A549 (cell line): ENCODE measurements at regions not wholly inside any gene's neighbourhood (a gene's known extent, or its start where the extent isn't known, plus 50 kb on each side); places are given as distances from the start of the nearest gene placed in this dataset.

Source experiments
- ATAC-seq, 2 experiments: fragments of 200-7000 bp in 1 of 2; fragments of >200 bp in 1 of 2; cut with Nextera tagmentation in 1 of 2; cut with Tn5 transposase in 1 of 2; 3 replicates each; pipeline versions ENCODE4 v1.8.0 to v1.9.1; 2018 to 2020; ENCODE audit warnings: mild to moderate bottlenecking in 1 of 2, moderate library complexity in 1 of 2
- CTCF ChIA-PET: fragments of 300-600 bp; sonication (Branson Sonifier 250); formaldehyde crosslinking; extraction: SDS; loops from one replicate; lab custom pipeline; 2021; ENCODE audit warnings: antibody characterized with exemption, inconsistent platforms; lab: Yijun Ruan, JAX
- POLR2A ChIA-PET: fragments of 350-600 bp; formaldehyde crosslinking; extraction: SDS; loops from one replicate; lab custom pipeline; 2021; ENCODE audit warnings: antibody characterized with exemption, inconsistent platforms; lab: Yijun Ruan, JAX
- DNase-seq, 2 experiments: peaks; one replicate each; pipeline versions ENCODE4 v3.0.0 to v3.0.0-alpha.2; 2011 to 2016; ENCODE audit warnings: low read depth in 1 of 2, low spot score in 1 of 2
- FAIRE-seq: peaks from 2 replicates; lab custom pipeline; 2011; peaks lifted over from hg19 to GRCh38; lab: Jason Lieb, UNC
- H3K27ac ChIP-seq, 2 experiments: fragments of >200 bp; sonication (Bioruptor Twin); formaldehyde crosslinking; 3 replicates each; pipeline ENCODE4 v1.5.1; 2016 to 2017
- H3K4me1 ChIP-seq: fragments of >200 bp; sonication (Bioruptor Twin); formaldehyde crosslinking; 3 replicates; pipeline ENCODE4 v1.6.1; 2016
- H3K4me2 ChIP-seq: fragments of >200 bp; sonication (Bioruptor Twin); formaldehyde crosslinking; 3 replicates; pipeline ENCODE4 v1.6.1; 2016
- H3K4me3 ChIP-seq: fragments of >200 bp; sonication (Bioruptor Twin); formaldehyde crosslinking; 3 replicates; pipeline ENCODE4 v1.5.1; 2016
- H3K9me3 ChIP-seq: fragments of >200 bp; sonication (Bioruptor Twin); formaldehyde crosslinking; 3 replicates; pipeline ENCODE4 v1.6.1; 2016
- ATOH8 ChIP-seq: fragments of 250-450 bp; sonication (Bioruptor Pico); IDR thresholded peaks from 2 replicates; pipeline ENCODE4 v1.5.0; 2020; ENCODE audit warnings: low read depth, mild to moderate bottlenecking, moderate library complexity
- CBX2 ChIP-seq: fragments of 200-600 bp; sonication (generic); IDR thresholded peaks from 2 replicates; pipeline ENCODE4 v1.6.1; 2016; ENCODE audit warnings: low read depth, mild to moderate bottlenecking, borderline replicate concordance
- CBX8 ChIP-seq: fragments of 200-600 bp; sonication (generic); IDR thresholded peaks from 2 replicates; pipeline ENCODE4 v1.6.1; 2016
- CHD4 ChIP-seq: fragments of 200-600 bp; sonication (generic); IDR thresholded peaks from 2 replicates; pipeline ENCODE4 v1.6.1; 2016; ENCODE audit warnings: antibody characterized with exemption, mild to moderate bottlenecking, borderline replicate concordance
- E2F6 ChIP-seq: IDR thresholded peaks from 2 replicates; pipeline ENCODE4 v1.6.1; 2012; ENCODE audit warnings: low read depth, borderline replicate concordance
- EHF ChIP-seq: fragments of 250-450 bp; sonication (Bioruptor Pico); IDR thresholded peaks from 2 replicates; pipeline ENCODE4 v1.5.0; 2020; ENCODE audit warnings: mild to moderate bottlenecking
- EHMT2 ChIP-seq: fragments of 200-600 bp; sonication (generic); IDR thresholded peaks from 2 replicates; pipeline ENCODE4 v1.6.1; 2016; ENCODE audit warnings: antibody characterized with exemption, low read depth, mild to moderate bottlenecking, moderate library complexity
- FOSB ChIP-seq: fragments of 250-450 bp; sonication (Bioruptor Pico); IDR thresholded peaks from 2 replicates; pipeline ENCODE4 v1.5.0; 2020; ENCODE audit warnings: mild to moderate bottlenecking, moderate library complexity
- HDAC2 ChIP-seq: fragments of 200-600 bp; sonication (generic); IDR thresholded peaks from 2 replicates; pipeline ENCODE4 v1.6.1; 2016
- HOXB13 ChIP-seq: fragments of 250-450 bp; sonication (Bioruptor Pico); IDR thresholded peaks from 2 replicates; pipeline ENCODE4 v1.5.0; 2020; ENCODE audit warnings: low read depth, mild to moderate bottlenecking, moderate library complexity
- HOXB5 ChIP-seq: fragments of 250-450 bp; sonication (Bioruptor Pico); IDR thresholded peaks from 2 replicates; pipeline ENCODE4 v1.5.0; 2020; ENCODE audit warnings: mild to moderate bottlenecking, moderate library complexity
- JUN ChIP-seq, 2 experiments: fragments of >200 bp; sonication (Bioruptor Twin); formaldehyde crosslinking; IDR thresholded peaks; 2 replicates in 1 of 2; 3 replicates in 1 of 2; pipeline ENCODE4 v1.6.1; 2016 to 2017
- MAFK ChIP-seq: fragments of 450-650 bp; IDR thresholded peaks from 2 replicates; pipeline ENCODE4 v1.6.1; 2014; ENCODE audit not compliant: partially characterized antibody
- MYC ChIP-seq: IDR thresholded peaks from 2 replicates; pipeline ENCODE4 v1.6.1; 2012; ENCODE audit warnings: mild to moderate bottlenecking, inconsistent platforms, low read length, improper control_type of control experiment, borderline replicate concordance
- NPAS2 ChIP-seq: fragments of 250-450 bp; sonication (Bioruptor Pico); IDR thresholded peaks from 2 replicates; pipeline ENCODE4 v1.8.0; 2022; ENCODE audit warnings: mild to moderate bottlenecking, moderate library complexity, borderline replicate concordance
- PBX3 ChIP-seq: IDR thresholded peaks from 2 replicates; pipeline ENCODE4 v1.6.1; 2012
- PHF8 ChIP-seq: fragments of 200-600 bp; sonication (generic); IDR thresholded peaks from 2 replicates; pipeline ENCODE4 v1.6.1; 2016; ENCODE audit warnings: low read depth, mild to moderate bottlenecking, antibody characterized with exemption, moderate library complexity, borderline replicate concordance
- POLR2A ChIP-seq: IDR thresholded peaks from 2 replicates; pipeline ENCODE4 v1.6.1; 2012; ENCODE audit warnings: mild to moderate bottlenecking, low read length
- RARB ChIP-seq: fragments of 250-450 bp; sonication (Bioruptor Pico); IDR thresholded peaks from 2 replicates; pipeline ENCODE4 v1.8.0; 2021; ENCODE audit warnings: mild to moderate bottlenecking, moderate library complexity
- TFCP2L1 ChIP-seq: fragments of 250-450 bp; sonication (Bioruptor Pico); IDR thresholded peaks from 2 replicates; pipeline ENCODE4 v1.5.0; 2021; ENCODE audit warnings: mild to moderate bottlenecking
- ZC3H11A ChIP-seq: fragments of 450-650 bp; IDR thresholded peaks from 2 replicates; pipeline ENCODE4 v1.6.1; 2014; ENCODE audit warnings: antibody characterized with exemption, mild to moderate bottlenecking
- ZNF302 ChIP-seq: fragments of 250-450 bp; sonication (Bioruptor Pico); IDR thresholded peaks from 2 replicates; pipeline ENCODE4 v1.9.0; 2021; ENCODE audit warnings: inconsistent platforms, mild to moderate bottlenecking, moderate library complexity
- ZSCAN20 ChIP-seq: fragments of 250-450 bp; sonication (Bioruptor Pico); IDR thresholded peaks from 2 replicates; pipeline ENCODE4 v1.8.0; 2022; ENCODE audit warnings: mild to moderate bottlenecking, moderate library complexity
- WGBS: methylation state at CpG from one replicate; pipeline ENCODE4 v1.1.6; 2017; ENCODE audit errors: missing lambda C conversion rate; 5-methylcytosine and 5-hydroxymethylcytosine counted together
- TF ChIP-seq, protein P1 (sequence below): fragments of >200 bp; sonication (Bioruptor Twin); formaldehyde crosslinking; IDR thresholded peaks from 2 replicates; pipeline ENCODE4 v1.6.1; 2016

GRCh38 chr22:48259991-48260670 is 1497.7 kb downstream of the TBC1D22A start:
- POLR2A ChIA-PET, result no interaction called here
- no peaks in the 10 kb centered on the region for H3K9me3 ChIP-seq
- no peak overlapping the region for H3K4me3 ChIP-seq
- H3K4me2 ChIP-seq, result no peak overlapping the region
- ATAC-seq (no peak), FAIRE-seq (no peak), DNase-seq (no peak)
- CTCF ChIA-PET, result no interaction called here
- 74% methylated on average over 8 of the region's 8 CpGs for WGBS
- H3K27ac ChIP-seq, result no peak overlapping the region
- no peaks in the 10 kb centered on the region for H3K4me1 ChIP-seq
- TF ChIP-seq E2F6 (no peak), HOXB5 (no peak), ZSCAN20 (no peak), HDAC2 (no peak), RARB (CRISPR knock-in tag) (no peak), EHMT2 (no peak), PHF8 (no peak), CBX2 (no peak), CBX8 (no peak), NPAS2 (CRISPR knock-in tag) (no peak), MAFK (no peak), CHD4 (no peak), ZNF302 (CRISPR knock-in tag) (no peak), MYC (no peak)
- TF ChIP-seq, all 56 proteins: peak for 0

- DNase-seq (no peak), ATAC-seq (no peak), FAIRE-seq (no peak)
- ChIA-PET POLR2A (no interaction called here), CTCF (no interaction called here)
- H3K4me2 ChIP-seq, result no peak overlapping the region
- H3K4me3 ChIP-seq, result no peak overlapping the region
- no peak overlapping the region for H3K27ac ChIP-seq
- H3K9me3 ChIP-seq, result no peaks in the 10 kb centered on the region
- TF ChIP-seq PBX3 (no peak), ZC3H11A (no peak), TFCP2L1 (CRISPR knock-in tag) (no peak), HOXB5 (no peak), HOXB13 (CRISPR knock-in tag) (no peak), CBX2 (no peak), FOSB (no peak), JUN (IDR thresholded peaks at IDR 0.05) (no peak), NPAS2 (CRISPR knock-in tag) (no peak), ATOH8 (CRISPR knock-in tag) (no peak), EHMT2 (no peak), PHF8 (no peak), EHF (CRISPR knock-in tag) (no peak), POLR2A (no peak)
- TF ChIP-seq, protein P1, sequence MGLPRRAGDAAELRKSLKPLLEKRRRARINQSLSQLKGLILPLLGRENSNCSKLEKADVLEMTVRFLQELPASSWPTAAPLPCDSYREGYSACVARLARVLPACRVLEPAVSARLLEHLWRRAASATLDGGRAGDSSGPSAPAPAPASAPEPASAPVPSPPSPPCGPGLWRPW, result no peak
- WGBS, result 63% methylated on average over 8 of the region's 8 CpGs
- H3K4me1 ChIP-seq, result peaks cover 11% of the 10 kb centered on the region
Observed at GRCh38 chr22:48258811-48259210, 1496.4 kb downstream of the TBC1D22A start.
